GM13976 (cell line): ENCODE measurements at regions not wholly inside any gene's neighbourhood (a gene's known extent, or its start where the extent isn't known, plus 50 kb on each side); places are given as distances from the start of the nearest gene placed in this dataset.

Source experiments
- DNase-seq: peaks from one replicate; pipeline ENCODE4 v3.0.0; 2012; ENCODE audit warnings: low spot score
- CTCF ChIP-seq: IDR thresholded peaks from 2 replicates; pipeline ENCODE4 v1.5.1; 2012; ENCODE audit warnings: borderline replicate concordance, mild to moderate bottlenecking; ENCODE audit not compliant: insufficient read depth; ENCODE audit errors: extremely low read depth, missing control alignments, control extremely low read depth
- in situ Hi-C: fragments of 300-500 bp; cut with MboI; formaldehyde crosslinking; loops from one replicate; pipeline ENCODE4 v1.12.0; 2022; ENCODE audit warnings: low sequenced_read_pairs, mixed read lengths, inconsistent platforms; ENCODE audit not compliant: unreplicated experiment

GRCh38 chr4:55218041-55218440 is 92.6 kb upstream of the KDR start:
- in situ Hi-C loops: no loop called here
- TF ChIP-seq CTCF: no peak
- DNase-seq: no peak

DNA sequence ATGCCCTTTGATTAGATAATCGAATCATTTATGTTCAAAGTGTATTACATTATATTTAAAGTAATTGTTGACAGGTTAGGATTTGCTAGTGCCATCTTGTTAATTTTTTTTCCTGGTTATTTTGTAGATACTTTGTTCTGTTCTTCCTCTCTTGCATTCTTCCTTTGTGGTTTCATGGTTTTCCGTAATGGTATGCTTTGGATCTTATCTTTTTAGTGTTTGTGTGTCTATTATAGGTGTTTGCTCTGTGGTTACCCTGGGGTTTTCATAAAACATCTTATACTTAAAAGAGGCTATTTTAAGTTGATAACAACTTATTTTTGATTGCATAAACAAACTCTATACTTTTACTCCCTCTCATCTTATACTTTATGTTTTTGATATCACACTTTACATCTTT is 108.2 kb upstream of the SRD5A3 start:
- TF ChIP-seq CTCF: no peak
- in situ Hi-C loops: no loop called here
- DNase-seq: no peak

DNA sequence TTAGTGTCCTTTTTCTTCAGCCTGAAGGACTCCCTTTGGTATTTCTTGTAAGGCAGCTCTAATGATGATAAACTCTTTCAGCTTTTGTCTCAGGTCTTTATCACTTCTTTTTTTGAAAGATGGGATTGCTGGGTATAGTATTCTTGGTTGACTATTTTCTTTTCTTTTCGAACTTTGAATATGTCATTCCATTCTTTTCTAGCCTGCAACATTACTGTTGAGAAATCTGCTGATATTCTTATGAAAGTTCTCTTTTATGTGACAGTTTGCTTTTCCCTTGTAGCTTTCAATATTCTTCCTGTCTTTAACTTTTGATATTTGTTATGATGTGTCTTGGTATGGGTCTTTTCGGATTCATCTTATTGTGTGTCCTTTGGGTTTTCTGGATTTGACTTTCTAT is 107.6 kb upstream of the SRD5A3 start:
- DNase-seq: no peak
- TF ChIP-seq CTCF: no peak
- in situ Hi-C loops: no loop called here

DNA sequence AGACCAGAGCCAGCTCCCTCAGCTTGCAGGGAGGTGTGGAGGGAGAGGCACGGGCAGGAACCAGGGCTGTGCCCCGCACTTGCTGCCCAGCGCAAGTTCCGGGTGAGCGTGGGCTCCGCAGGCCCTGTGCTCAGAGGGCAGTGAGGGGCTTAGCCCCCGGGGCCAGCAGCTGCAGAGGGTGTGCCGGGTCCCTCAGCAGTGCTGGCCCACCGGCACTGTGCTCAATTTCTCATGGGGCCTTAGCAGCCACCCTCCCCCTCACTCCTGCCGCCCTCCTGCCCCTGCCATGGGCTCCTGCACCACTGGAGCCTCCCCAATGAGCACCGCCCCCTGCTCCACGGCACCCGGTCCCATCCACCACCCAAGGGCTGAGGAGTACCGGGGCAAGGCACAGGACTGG is 104.6 kb upstream of the SRD5A3 start:
- DNase-seq: no peak
- in situ Hi-C loops: no loop called here
- no peak for TF ChIP-seq CTCF

- in situ Hi-C loops: no loop called here
- TF ChIP-seq CTCF: no peak
- DNase-seq: no peak
Measured at GRCh38 chr4:55242506-55242905, 103.5 kb upstream of the SRD5A3 start.

- in situ Hi-C loops: no loop called here
- DNase-seq: no peak
- TF ChIP-seq CTCF: no peak
Measured at GRCh38 chr4:55247521-55247920, 98.5 kb upstream of the SRD5A3 start.

DNA sequence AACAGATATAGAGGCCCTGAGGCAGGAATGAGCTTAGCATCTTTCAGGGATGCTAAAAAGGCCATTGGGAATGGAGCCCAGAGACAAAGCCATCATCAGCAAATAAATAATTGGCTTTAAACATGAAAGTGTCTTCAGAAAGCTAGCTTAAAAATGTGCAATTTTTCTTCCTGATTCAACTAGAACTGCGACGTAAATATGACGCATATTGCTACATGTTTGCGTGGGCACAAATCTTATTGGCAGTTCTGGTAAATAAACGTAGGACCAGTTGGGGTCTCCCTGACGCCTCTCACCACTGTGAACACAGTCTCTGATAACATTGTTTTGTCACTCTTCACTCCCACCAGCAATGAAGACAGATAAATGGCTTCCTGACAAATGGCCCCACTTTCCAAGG is 97.3 kb upstream of the SRD5A3 start:
- in situ Hi-C loops: no loop called here
- no peak for TF ChIP-seq CTCF

More for the DNA sequence above, 97.3 kb upstream of the SRD5A3 start:
- DNase-seq: no peak
